ENCODE measurements at regions not wholly inside any gene's neighbourhood (a gene's known extent, or its start where the extent isn't known, plus 50 kb on each side); places are given as distances from the start of the nearest gene placed in this dataset.

DNA sequence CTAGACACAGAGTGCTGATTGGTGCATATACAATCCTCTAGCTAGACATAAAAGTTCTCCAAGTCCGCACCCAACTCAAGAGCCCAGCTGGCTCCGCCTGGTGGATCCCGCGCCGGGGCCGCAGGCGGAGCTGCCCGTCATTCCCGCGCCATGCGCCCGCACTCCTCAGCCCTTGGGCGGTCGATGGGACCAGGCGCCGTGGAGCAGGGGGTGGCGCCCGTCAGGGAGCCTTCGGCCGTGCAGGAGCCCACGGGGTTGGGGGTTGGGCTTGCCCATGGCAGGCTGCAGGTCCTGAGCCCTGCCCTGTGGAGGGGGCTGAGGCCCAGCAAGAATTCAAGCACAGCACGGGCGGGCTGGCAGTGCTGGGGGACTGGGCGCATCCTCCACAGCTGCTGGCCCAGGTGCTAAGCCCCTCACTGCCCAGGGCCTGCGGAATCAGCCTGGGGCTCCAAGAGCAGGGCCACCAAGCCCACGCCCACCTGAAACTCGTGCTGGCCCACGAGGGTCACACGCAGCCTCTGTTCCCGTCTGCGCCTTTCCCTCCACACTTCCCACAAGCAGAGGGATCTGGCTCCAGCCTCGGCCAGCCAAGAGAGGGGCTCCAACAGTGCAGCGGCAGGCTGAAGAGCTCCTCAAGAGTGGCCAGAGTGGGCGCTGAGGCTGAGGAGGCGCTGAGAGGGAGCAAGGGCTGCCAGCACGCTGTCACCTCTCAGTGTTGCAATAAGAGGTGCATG is 604.2 kb upstream of the POM121L12 start:
- TF ChIP-seq MAX (IDR thresholded peaks at IDR 0.05) (no peak), TAF1 (IDR thresholded peaks at IDR 0.05; ENCODE audit: low read depth) (no peak), CEBPB (IDR thresholded peaks at IDR 0.05) (no peak), NFIC (IDR thresholded peaks at IDR 0.05) (no peak), EP300 (IDR thresholded peaks at IDR 0.05; ENCODE audit: borderline replicate concordance) (no peak), YY1 (IDR thresholded peaks at IDR 0.05; ENCODE audit: low read depth) (no peak), FOXM1 (IDR thresholded peaks at IDR 0.05; ENCODE audit: borderline replicate concordance, low read depth) (no peak), TCF12 (IDR thresholded peaks at IDR 0.05; ENCODE audit: low read depth) (no peak), RAD21 (IDR thresholded peaks at IDR 0.05; ENCODE audit: low read depth) (no peak), USF1 (IDR thresholded peaks at IDR 0.05) (no peak), REST (IDR thresholded peaks at IDR 0.05; ENCODE audit: low read depth) (no peak), TEAD4 (IDR thresholded peaks at IDR 0.05) (no peak), EGR1 (IDR thresholded peaks at IDR 0.05) (no peak), CREB1 (IDR thresholded peaks at IDR 0.05; ENCODE audit: low read depth) (no peak)

Measured in Ishikawa (cell line).